GM18868 (cell line): ENCODE measurements at regions not wholly inside any gene's neighbourhood (a gene's known extent, or its start where the extent isn't known, plus 50 kb on each side); places are given as distances from the start of the nearest gene placed in this dataset.

Experiments
- ATAC-seq: cut with Tn5 transposase; IDR thresholded peaks from one replicate; pipeline ENCODE4 v1.9.1; 2021; ENCODE audit warnings: mild to moderate bottlenecking, moderate library complexity; ENCODE audit not compliant: unreplicated experiment

DNA sequence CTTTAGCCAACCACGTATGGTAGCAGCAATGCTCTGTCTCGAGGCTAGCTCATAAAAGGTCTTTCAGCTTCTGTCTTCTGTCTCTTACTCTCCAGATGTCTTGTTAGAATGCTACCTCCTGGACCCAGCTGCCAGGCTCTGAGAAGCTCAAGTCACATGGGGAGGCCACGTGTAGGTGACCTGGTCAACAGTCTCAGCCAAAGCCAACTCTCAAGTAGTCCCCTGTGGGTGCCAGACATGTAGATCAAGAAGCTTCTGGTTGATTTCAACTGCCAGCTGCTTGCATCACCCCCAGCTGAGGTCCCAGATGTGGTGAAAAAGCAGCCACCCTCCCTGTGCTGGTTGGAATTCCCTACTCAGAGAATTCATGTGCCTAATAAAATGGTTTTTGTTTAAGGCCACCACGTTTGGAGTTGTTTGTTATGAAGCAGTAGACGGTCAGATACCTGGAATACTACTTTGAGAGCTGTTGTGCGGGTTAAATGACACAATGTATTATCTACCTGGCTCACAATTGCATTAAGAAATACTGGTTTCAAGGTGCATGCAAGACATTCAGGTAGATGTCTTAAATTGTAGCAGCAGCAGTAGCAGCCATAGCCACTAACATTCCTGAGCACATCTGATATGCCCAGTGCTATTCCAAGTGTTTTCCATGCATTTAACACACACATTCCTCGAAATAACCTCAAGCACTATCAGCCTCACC, 131.0 kb upstream of the RFC3 start:
- no peak for ATAC-seq

DNA sequence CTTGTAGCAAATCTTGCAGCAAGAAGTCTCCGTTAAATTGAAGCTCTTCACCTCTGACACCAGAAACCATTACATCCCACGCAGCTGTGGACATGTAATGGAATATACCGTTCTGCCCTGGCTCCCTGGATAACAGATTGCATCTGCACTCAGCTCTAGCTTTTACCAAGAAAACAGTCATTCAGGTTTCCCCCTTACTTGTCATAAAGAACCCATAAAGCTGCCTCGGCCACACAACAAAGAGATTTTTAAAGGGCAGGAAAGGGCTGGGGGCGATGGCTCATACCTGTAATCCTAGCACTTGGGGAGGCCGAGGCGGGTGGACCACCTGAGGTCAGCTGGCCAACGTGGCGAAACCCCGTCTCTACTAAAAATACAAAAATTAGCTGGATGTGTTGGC, 127.6 kb upstream of the RFC3 start:
- no peak for ATAC-seq

DNA sequence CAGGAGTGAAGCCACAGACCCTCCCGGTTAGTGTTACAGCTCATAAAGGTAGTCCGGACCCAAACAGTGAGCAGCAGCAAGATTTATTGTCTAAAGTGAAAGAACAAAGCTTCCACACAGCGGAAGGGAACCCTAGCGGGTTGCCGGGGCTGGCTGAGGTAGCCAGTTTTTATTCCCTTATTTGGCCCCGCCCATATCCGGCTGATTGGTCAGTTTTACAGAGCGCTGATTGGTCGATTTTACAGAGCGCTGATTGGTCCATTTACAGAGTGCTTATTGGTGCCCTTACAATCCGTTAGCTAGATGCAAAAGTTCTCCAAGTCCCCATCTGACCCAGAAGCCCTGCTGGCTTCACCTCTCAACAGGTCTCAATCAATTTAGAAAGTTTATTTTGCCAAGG, 126.0 kb upstream of the RFC3 start:
- ATAC-seq, result no peak

DNA sequence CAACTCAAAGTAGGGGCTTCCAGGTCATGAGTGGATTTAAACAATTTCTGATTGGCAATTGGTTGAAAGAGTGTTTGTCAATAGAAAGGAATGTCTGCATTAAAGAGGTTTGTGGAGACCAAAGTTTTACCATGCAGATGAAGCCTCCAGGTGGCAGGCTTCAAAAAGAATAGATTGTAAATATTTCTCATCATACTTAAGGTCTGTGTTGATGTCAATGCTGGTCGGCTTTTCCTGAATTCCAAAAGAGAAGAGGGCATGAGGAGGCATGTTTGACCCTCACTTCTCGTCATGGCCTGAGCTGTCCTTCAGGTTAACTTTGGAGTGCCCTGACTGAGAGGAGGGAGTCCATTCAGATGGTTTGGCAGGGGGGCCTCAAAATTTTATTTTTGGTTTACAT, 125.4 kb upstream of the RFC3 start:
- no peak for ATAC-seq

DNA sequence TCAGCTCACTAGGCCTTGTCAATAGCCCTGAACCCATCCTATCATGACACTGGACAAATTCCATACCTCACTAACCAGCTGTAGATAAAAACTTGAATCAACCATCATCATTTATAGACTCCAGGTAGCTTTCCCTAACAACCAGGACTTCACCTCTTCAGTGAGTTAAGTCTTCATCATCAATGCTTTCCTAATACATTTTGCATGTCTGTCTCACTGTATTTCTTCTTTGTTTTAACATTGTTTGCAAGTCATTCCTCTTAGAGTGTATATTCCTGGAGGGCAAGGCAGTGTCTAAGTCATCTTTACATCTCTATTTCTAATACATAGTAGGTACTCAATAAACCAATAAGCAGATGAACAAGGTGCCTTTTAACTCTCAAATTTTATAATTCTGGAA, 123.4 kb upstream of the RFC3 start:
- no peak for ATAC-seq

DNA sequence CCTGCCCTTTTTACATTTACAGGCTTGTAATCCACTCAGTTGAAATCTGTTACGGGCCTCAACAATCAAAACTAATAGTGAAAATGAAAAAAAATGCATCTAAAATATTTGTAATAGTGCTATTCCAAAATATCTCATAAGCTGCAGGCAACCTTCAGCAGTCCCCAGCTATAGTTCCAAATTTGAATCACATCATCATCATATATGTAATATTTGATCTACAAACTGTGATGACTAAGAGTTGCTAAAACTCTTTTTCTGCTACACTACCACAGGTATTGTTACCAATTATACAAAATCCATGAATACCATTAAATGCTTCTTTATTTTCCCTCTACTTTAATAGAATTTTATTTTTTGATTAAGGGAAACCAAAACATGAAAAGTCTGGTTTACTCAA, 121.4 kb upstream of the RFC3 start:
- no peak for ATAC-seq

DNA sequence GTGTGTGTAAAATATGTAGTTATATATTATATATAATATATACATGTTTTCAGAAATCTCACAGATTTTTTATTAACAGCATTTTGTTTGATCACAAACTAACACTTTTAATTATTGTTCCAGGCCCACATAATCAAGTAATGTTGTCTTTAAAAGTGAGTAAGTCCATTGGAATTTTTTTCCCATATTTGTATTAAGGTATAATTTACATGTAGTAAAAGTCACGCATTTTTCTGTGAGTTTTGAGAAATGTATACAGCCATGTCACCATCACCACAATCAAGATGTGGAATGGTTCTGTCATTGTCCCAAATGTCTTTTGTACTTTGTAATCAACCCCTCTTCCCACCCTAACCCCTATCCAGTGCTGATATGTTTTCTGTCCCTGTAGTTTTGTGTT, 120.0 kb upstream of the RFC3 start:
- ATAC-seq, result no peak

DNA sequence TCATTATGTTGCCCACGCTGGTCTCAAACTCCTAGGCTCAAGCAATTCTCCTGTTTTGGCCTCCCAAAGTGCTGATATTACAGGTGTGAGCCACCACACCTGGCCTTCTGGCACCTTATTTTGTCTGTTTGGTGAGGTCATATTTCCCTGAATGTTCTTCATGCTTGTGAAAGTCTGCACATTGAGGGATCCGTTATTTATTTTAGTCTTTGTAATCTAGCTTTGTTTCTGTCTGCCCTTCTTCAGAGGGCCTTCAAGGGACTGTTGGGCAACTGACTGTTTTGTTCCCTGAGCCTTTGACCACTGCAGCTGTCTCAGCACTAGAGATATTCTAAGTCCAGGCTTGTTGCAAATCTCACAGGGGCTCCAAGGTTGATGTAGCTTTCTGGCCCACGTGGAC, 110.5 kb upstream of the RFC3 start:
- no peak for ATAC-seq

DNA sequence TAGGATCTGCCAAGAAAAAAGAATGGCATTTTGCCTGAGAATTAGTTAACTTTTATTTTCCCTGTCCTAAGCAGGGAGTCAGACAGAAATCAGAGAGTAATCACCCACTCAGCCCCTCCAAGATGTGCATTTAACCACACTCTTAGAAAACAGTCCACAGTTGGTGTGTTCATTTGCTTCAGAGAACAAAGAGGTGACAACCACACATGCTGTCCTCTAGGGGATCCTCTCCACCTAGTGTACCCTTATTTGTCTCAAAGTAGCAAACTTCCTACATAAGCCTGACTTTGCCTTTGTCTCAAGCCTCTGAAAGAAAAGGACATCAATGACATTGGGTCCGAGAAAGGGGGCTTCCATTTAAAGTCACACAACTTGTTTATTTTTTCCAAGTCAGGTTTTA, 107.0 kb upstream of the RFC3 start:
- ATAC-seq, result no peak

DNA sequence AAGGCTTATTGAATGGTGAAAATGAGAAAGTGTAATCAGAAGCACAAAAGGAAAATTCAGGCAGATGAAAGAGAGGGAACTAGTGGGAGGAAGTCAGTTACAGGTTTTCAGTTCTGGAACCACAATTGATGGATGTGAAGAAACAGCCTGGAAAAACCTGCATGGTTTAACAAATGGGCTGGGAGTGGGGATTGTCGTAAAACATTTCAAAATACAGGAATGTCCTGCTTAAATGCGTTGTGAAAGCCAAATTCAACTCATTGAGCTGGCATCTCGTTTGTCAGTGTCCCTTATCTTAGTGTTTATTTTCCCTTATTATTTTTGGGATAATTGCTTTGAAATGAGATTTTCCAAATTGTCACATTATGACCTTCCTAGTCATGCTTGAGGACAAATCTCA, 106.5 kb upstream of the RFC3 start:
- ATAC-seq, result no peak

DNA sequence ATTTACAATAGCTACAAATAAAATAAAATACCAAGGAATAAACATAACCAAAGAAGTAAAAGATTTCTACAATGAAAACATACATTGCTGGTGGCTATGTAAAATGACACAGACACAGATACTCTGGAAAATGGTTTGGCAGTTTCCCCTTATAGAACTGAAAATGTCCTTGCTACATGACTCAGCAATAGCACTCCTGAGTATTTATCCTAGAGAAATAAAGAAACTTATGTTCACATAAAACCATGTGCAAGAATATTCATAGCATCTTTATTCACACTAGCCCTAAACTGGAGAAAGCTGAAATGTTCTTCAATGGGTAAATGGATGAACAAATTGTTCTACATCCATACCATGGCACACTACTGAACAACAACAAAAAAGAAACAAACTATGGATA, 100.2 kb upstream of the RFC3 start:
- ATAC-seq, result no peak

DNA sequence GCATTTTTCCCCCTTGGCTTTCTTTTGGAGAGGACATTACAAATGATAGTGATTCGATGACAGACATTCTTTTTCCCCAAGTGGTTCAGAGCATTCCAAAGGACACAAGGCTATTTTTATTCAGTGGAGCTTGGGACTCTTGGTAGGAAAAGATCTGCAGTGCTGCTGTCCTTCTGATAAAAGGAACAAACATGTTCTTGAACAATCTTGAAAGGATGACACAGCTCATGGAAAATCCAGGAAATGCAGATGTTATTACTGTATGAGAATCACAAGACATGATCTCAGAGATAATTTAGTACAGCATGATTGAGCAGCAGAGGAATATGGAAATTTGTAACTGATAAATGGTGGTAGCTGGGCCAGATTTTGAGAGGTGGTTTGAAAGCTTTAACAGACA, 96.2 kb upstream of the RFC3 start:
- no peak for ATAC-seq

DNA sequence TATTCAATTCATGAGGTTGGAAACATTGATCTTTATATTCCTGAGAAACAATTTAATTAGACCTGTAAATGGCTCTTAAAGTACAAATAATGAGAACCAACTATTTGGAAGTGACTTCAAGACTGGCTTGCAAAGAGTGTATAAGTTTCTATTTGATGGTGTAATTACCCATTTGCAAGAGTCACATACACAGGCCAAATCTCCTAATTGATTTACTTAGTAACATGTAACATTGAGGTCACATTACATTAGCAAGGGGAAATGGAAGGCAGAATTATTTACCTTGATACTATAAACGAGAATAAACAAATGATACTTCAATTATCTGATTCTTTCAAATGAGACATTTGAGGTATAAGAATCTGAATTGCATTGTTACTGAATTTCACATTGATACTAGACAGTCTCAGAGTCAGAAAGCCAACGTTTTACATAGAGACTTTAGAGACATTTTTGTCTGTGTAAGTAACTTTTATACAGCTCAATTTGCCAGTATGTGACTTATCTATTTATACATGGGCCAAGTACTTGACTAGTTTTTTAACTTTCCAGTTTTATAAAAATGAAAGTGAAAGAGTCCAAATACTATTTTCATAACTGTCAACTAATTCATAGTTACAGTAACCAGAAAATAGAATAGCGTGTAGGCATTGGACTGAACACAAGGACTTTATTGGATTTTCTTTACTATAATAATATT, 95.6 kb upstream of the RFC3 start:
- ATAC-seq, result peak; percentile 58

DNA sequence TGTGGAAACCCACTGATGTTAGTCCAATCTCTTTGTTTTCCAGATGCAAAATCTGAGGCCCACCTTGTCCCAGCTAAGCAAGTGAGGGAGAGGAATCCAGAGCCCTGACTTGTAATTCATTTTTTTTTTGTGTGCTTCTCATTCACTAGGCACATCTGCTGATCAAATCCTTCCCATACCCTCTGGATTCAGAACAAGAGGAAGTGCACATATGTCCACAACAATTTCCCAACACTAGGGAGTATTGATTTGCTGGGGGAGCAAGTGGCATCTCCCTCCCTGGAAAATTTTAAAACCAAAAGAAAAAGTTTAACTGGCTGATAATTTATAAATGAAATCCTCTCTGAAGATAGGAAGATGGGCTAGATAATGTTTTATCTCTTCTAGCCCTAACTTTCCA, 94.6 kb upstream of the RFC3 start:
- no peak for ATAC-seq

DNA sequence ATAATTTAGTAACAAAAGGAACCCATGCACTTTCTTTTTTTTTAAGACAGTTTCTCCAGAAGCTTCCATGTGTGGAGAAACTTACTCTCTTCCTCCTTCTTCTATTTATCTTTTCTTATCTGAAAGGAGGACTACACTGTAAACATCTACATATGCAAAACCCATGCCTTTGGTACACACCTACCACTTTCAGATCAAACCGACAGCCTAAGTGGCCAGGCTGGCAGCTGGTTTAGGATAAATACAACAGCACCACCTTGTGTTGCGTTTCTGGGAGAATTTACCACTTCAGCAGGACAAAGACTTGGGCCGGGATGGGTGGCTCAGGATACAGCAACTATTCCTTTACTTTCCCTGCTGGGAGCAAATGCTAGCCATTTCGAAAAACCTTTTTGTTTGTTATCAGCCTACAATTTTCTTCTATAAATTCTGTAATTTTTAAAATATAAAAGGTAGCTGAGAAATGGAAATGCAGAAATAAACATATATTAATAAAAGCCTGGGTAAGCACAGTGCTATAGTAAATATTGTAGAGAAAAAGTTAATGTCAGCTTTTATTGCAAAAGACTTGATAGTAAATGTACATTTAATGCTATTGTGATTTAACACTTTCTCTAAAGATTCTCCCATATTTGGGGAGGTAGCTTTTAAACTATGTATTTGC, 94.0 kb upstream of the RFC3 start:
- peak; percentile 64 for ATAC-seq

DNA sequence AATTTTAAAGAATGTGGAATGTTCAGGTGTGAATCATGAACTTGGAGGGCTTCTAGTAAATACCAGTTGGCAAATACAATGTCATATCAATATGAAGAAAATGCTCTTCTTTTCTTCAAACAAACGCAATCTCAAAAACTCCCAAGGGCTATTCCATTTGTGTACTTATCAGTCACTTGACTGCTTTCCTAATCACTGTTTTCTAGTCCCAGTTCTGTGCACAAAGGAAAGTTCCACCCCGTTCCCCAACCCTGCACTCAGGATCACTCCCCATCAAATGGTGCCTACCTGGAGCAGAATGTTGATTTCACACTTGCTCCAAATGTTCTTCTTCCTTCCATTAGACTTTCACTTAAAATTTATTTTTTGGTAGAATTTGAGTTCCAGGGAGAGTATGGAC, 92.6 kb upstream of the RFC3 start:
- ATAC-seq, result no peak

DNA sequence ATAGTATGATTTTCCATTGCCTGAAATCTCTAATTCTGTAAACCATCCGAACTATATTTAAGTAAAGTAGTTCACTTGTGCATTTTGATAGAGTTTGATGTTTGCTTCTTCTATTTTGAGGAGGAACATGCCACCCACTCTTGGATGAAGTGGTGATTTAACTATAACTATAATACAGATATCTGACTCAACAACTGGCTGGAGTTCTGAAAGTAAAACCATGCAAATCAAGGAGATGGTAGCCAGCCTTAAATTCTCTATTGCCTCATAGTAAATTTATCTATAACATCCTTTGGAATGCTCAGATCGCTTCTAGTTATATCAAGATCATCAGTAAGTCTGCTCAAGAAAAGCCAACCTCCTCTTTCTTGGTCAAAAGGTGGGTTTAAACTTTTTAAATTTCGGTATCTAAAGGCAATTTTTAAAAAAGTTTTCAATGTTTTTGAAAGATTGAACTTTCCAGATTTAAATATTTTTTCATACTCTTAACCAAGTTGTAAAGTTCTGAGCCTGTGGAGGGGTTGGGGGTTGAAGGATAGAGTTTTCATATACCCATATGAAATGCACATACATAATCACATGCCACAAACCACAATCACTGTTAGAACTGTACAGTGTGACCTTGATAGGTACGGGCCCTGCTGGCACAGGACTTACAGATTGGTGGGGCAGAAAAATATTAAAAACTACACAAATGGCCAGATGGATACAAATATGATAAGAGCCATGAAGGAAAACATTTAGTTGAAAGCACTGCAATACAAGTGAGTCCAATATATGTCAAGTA, 90.5 kb upstream of the RFC3 start:
- ATAC-seq, result no peak

DNA sequence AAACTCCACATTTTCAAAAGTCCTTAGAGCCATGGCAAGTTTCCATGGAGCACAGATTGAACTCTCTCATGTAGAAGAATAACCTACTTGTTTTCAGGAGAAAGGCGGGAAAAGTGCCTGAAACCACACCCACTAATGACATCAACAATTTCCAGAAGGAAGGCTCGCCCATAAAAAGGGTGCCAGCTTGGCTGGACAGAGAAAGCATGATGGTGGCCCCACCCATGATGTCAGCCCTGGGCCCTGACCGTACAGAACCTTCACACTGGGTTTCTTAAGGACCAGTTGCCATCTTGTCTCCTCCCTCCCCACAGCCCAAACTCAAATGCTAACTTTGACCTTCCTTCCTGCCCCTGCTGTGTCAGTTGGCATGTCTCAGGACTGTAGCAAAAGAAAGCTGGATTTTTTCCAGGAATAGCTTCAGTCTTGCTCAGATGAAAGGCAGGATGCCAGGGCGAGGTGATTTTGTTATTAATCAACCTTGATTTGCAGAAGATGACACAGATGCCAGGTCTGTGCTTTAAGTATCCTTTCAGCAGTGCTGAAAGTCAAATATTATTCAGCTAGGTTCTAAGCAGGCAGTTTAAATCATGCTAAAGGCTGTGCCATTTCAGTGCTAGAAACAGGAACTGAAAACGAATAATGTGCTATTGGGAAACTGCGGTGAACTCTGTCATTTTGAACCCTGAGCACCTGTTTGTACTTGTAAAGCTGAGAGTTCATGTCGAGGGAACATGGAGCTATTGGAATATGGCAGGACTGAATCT, 89.5 kb upstream of the RFC3 start:
- peak; percentile 85 for ATAC-seq

DNA sequence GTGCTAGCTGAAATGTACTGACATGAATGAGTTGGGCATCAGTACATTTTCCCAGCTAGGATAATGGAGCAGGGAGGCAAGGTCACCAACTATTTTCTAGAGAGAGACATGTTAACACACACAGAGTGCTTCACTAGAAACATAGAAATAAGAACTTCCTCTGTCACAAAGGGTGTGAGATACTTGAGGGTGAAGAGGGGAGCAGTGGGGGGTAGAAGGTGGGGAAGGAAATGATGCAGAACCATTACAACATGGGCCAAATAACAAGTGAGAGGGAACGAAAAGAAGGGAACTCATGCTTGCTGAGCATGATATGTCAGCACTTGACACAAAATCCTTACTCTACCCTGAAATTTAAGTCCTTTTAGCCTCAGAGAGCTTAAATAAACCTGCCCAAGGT, 87.8 kb upstream of the RFC3 start:
- ATAC-seq, result peak; percentile 31

DNA sequence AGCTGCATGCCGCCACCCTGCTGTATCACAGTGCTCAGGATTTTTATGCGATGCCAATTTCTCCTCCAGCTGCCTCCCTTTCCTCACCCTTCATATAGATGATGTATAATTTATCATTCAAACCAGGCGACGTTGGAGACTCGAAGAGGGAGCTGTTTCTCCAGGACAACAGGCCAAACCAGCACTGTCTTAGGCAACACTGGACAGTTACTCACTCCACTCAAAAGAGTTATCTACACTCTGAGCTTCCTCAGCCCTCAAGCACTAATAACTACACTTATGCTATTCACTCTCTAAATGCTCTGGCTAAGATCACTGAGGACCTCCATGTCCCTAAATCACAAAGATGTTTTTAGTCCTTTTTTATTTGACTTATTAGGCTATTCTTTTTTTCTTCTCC, 87.3 kb upstream of the RFC3 start:
- no peak for ATAC-seq

DNA sequence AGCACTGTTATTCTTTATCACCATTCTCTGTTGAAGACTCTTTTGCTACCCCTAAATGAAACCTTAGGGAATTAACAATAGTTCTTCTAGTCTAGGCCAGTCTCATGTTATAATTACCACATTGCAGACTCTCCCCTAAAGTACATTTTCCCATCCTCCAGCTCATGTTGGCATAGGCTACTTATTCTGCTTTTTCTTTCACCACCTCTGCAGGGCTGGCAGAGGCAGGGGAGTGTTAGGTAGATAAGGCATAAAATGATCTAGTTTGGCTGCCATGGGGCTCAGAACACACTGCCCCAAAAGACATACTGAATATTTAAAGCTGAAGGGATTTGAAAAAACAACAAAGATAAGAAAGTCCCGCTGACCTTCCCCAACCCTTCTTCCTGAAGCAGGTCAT, 82.7 kb upstream of the RFC3 start:
- ATAC-seq, result no peak
